ENCODE measurements at regions not wholly inside any gene's neighbourhood (a gene's known extent, or its start where the extent isn't known, plus 50 kb on each side); places are given as distances from the start of the nearest gene placed in this dataset.
"Not testable (repeated sequence)": the region's sequence is repeated elsewhere in the genome, so short reads cannot be mapped to it uniquely, and the experiment has no call there.

- Mint-ChIP-seq H3K36me3 (ENCODE audit: low read depth) (no peaks in the 10 kb centered on the region), H3K27me3 (no peaks in the 10 kb centered on the region), H3K27ac (no peak overlapping the region), H3K9me3 (no peaks in the 10 kb centered on the region), H3K4me1 (ENCODE audit: low read depth) (no peaks in the 10 kb centered on the region), H3K4me3 (no peak overlapping the region)
- TF ChIP-seq, protein P1, sequence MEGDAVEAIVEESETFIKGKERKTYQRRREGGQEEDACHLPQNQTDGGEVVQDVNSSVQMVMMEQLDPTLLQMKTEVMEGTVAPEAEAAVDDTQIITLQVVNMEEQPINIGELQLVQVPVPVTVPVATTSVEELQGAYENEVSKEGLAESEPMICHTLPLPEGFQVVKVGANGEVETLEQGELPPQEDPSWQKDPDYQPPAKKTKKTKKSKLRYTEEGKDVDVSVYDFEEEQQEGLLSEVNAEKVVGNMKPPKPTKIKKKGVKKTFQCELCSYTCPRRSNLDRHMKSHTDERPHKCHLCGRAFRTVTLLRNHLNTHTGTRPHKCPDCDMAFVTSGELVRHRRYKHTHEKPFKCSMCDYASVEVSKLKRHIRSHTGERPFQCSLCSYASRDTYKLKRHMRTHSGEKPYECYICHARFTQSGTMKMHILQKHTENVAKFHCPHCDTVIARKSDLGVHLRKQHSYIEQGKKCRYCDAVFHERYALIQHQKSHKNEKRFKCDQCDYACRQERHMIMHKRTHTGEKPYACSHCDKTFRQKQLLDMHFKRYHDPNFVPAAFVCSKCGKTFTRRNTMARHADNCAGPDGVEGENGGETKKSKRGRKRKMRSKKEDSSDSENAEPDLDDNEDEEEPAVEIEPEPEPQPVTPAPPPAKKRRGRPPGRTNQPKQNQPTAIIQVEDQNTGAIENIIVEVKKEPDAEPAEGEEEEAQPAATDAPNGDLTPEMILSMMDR (IDR thresholded peaks at IDR 0.05) = no peak
- no peak for DNase-seq
- Histone ChIP-seq H3K9me3 (ENCODE audit: control insufficient read depth in 1 of 2, insufficient read depth in 1 of 2, low read length in 2 of 2) (peaks cover 0 to 7% of the 10 kb centered on the region in 2 experiments), H3K27ac (ENCODE audit: low read depth in 1 of 2, low read length in 2 of 2) (no peak overlapping the region), H3K27me3 (ENCODE audit: control insufficient read depth in 1 of 2, insufficient read depth in 2 of 2, low read length in 2 of 2) (no peaks in the 10 kb centered on the region), H3K4me3 (ENCODE audit: low read length) (no peak overlapping the region), H3K36me3 (ENCODE audit: insufficient read depth, low read length) (no peaks in the 10 kb centered on the region), H3K4me1 (ENCODE audit: insufficient read depth, low read length) (no peaks in the 10 kb centered on the region)
- ChIA-PET CTCF (interaction anchor here (0.6 kb wide), 1 partner anchor 129 kb away, joined by 3 read pairs; no protein-coding TSS in a partner anchor), POLR2A (no interaction called here)
- ATAC-seq (ENCODE audit: poor library complexity) = no peak
- intact Hi-C loops (cut with DNase I, micrococcal nuclease) = loop anchor here in 1 of 2 experiments (10.0 kb wide), 1 partner anchor 934 kb away; no protein-coding TSS in a partner anchor
These were observed 83.8 kb upstream of the KIF26B start for GRCh38 chr1:245070836-245071615.

DNA sequence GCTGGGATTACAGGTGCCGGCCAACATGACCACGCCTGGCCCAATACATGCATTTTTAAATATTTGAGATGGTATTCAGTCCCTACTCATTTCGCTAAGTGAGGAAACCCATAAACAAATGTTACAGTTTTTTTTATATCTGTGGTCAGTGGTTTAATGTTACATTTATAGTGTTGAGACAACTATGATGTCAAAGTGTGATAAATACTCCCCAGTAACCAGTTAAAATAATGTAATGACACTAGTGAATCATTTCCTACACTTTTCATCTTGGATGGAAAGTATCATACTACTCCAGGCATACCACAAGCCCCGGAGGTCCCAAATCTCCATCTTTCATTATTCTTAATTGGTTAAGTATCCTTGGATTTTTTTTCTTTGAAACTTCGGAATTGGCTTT lies 87.5 kb upstream of the KIF26B start:
- Histone ChIP-seq H3K9me3 (ENCODE audit: control insufficient read depth in 1 of 2, insufficient read depth in 1 of 2, low read length in 2 of 2) (peaks cover 0 to 2% of the 10 kb centered on the region in 2 experiments), H3K4me3 (ENCODE audit: low read length) (no peak overlapping the region), H3K4me1 (ENCODE audit: insufficient read depth, low read length) (no peaks in the 10 kb centered on the region), H3K27ac (ENCODE audit: low read depth in 1 of 2, low read length in 2 of 2) (no peak overlapping the region), H3K27me3 (ENCODE audit: control insufficient read depth in 1 of 2, insufficient read depth in 2 of 2, low read length in 2 of 2) (no peaks in the 10 kb centered on the region), H3K36me3 (ENCODE audit: insufficient read depth, low read length) (no peaks in the 10 kb centered on the region)
- Mint-ChIP-seq H3K27me3 (no peaks in the 10 kb centered on the region), H3K4me1 (ENCODE audit: low read depth) (no peaks in the 10 kb centered on the region), H3K36me3 (ENCODE audit: low read depth) (no peaks in the 10 kb centered on the region), H3K27ac (no peak overlapping the region), H3K4me3 (no peak overlapping the region), H3K9me3 (no peaks in the 10 kb centered on the region)
- no peak for DNase-seq
- TF ChIP-seq, protein P1 (IDR thresholded peaks at IDR 0.05) = no peak
- ChIA-PET POLR2A (no interaction called here), CTCF (no interaction called here)
- intact Hi-C loops (cut with DNase I, micrococcal nuclease) = no loop called here
- no peak for ATAC-seq (ENCODE audit: poor library complexity)

DNA sequence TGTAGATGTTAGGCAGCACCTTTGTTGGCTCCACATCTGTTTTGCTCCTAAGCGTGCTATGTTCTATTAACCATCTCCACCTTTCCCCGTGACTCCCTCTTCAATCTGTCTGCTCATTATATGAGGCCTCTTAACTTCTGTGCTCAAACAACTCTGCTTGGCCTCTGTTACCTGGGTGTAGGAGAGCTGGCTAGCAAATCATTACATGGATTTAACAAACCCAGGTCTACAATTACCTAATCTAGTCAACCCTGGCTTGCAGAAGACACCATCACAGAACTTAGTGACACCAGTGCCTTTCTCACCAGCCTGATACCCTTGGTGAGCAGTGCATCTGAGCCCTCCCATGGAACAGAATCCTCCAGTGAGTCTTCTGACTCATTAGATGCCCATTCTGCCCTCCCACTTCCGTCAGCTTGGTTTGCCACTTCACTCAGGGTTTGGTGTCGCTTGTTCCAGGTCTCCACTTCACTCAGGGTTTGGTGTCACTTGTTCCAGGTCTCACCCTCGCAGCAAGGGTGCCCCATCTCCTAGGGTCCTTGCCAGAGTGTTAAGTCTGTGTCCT lies 92.0 kb upstream of the KIF26B start:
- Mint-ChIP-seq H3K27me3 (no peaks in the 10 kb centered on the region), H3K4me3 (no peak overlapping the region), H3K27ac (no peak overlapping the region), H3K9me3 (no peaks in the 10 kb centered on the region), H3K36me3 (ENCODE audit: low read depth) (no peaks in the 10 kb centered on the region), H3K4me1 (ENCODE audit: low read depth) (no peaks in the 10 kb centered on the region)
- H3K27ac ChIP-seq (ENCODE audit: low read depth in 1 of 2, low read length in 2 of 2) = no peak overlapping the region
- H3K27me3 ChIP-seq (ENCODE audit: control insufficient read depth in 1 of 2, insufficient read depth in 2 of 2, low read length in 2 of 2) = no peaks in the 10 kb centered on the region
- no peak for DNase-seq
- ChIA-PET POLR2A (no interaction called here), CTCF (no interaction called here)
- no peak for ATAC-seq (ENCODE audit: poor library complexity)
- no peaks in the 10 kb centered on the region for H3K9me3 ChIP-seq (ENCODE audit: control insufficient read depth in 1 of 2, insufficient read depth in 1 of 2, low read length in 2 of 2)
- H3K4me3 ChIP-seq (ENCODE audit: low read length) = no peak overlapping the region
- intact Hi-C loops (cut with DNase I, micrococcal nuclease) = no loop called here
- TF ChIP-seq, protein P1 (IDR thresholded peaks at IDR 0.05) = no peak
- H3K36me3 ChIP-seq (ENCODE audit: insufficient read depth, low read length) = no peaks in the 10 kb centered on the region
- no peaks in the 10 kb centered on the region for H3K4me1 ChIP-seq (ENCODE audit: insufficient read depth, low read length)

DNA sequence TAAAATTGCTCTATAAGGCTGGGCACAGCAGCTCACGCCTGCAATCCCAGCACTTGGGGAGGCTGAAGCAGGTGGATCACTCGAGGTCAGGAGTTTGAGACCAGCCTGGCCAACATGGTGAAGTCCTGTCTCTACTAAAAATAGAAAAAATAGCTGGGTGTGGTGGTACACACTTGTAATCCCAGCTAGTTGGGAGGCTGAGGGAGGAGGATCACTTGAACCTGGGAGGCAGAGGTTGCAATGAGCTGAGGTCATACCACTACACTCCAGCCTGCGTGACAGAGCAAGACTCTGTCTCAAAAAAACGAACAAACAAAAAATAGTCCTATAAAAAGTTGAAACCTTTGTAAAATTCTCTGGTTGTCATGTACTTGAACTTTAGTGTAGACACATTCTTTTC lies 93.0 kb upstream of the KIF26B start:
- POLR2A ChIA-PET; H3K4me3 Mint-ChIP-seq; H3K27me3 ChIP-seq (ENCODE audit: control insufficient read depth in 1 of 2, insufficient read depth in 2 of 2, low read length in 2 of 2); H3K9me3 ChIP-seq (ENCODE audit: control insufficient read depth in 1 of 2, insufficient read depth in 1 of 2, low read length in 2 of 2); H3K4me3 ChIP-seq (ENCODE audit: low read length); H3K27ac Mint-ChIP-seq; DNase-seq; CTCF ChIA-PET; H3K36me3 Mint-ChIP-seq (ENCODE audit: low read depth); H3K4me1 ChIP-seq (ENCODE audit: insufficient read depth, low read length); H3K36me3 ChIP-seq (ENCODE audit: insufficient read depth, low read length); H3K27me3 Mint-ChIP-seq; H3K4me1 Mint-ChIP-seq (ENCODE audit: low read depth); H3K9me3 Mint-ChIP-seq; H3K27ac ChIP-seq (ENCODE audit: low read depth in 1 of 2, low read length in 2 of 2); ATAC-seq (ENCODE audit: poor library complexity); intact Hi-C loops (cut with DNase I, micrococcal nuclease): not testable (repeated sequence)
